ENCODE measurements at regions not wholly inside any gene's neighbourhood (a gene's known extent, or its start where the extent isn't known, plus 50 kb on each side); places are given as distances from the start of the nearest gene placed in this dataset.

DNA sequence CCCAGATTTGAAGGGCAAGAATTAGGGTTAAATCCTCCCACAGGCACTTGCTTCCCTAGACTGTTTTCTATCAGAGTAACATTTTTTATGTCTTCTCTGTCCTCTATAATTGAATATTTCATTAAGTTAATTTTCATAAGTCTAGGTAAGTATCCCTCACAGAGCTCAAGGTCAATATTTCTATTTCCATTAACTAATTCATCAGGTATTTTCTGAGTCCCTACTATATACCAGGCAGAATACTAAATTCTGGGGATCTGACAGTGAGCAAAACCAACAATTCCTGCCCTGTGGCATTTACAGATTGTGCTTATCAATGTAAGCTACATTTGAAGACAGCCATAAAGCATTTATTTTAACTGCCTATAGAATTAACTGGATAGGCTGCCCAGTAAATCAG lies 86.4 kb upstream of the RBBP8 start:
- TF ChIP-seq, protein P1, sequence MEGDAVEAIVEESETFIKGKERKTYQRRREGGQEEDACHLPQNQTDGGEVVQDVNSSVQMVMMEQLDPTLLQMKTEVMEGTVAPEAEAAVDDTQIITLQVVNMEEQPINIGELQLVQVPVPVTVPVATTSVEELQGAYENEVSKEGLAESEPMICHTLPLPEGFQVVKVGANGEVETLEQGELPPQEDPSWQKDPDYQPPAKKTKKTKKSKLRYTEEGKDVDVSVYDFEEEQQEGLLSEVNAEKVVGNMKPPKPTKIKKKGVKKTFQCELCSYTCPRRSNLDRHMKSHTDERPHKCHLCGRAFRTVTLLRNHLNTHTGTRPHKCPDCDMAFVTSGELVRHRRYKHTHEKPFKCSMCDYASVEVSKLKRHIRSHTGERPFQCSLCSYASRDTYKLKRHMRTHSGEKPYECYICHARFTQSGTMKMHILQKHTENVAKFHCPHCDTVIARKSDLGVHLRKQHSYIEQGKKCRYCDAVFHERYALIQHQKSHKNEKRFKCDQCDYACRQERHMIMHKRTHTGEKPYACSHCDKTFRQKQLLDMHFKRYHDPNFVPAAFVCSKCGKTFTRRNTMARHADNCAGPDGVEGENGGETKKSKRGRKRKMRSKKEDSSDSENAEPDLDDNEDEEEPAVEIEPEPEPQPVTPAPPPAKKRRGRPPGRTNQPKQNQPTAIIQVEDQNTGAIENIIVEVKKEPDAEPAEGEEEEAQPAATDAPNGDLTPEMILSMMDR (IDR thresholded peaks at IDR 0.05): no peak
- no peak for TF ChIP-seq POLR2A (IDR thresholded peaks at IDR 0.05)

All from lower leg skin (tissue), 3 donors.